GM12874 (cell line): ENCODE measurements at regions not wholly inside any gene's neighbourhood (a gene's known extent, or its start where the extent isn't known, plus 50 kb on each side); places are given as distances from the start of the nearest gene placed in this dataset.

ENCODE experiments used
- TF ChIP-seq, protein P1 (sequence below): IDR thresholded peaks from 2 replicates; pipeline ENCODE4 v1.5.1; 2011; ENCODE audit warnings: low read depth, mild to moderate bottlenecking, control low read depth, low read length, moderate library complexity; ENCODE audit not compliant: insufficient read depth

DNA sequence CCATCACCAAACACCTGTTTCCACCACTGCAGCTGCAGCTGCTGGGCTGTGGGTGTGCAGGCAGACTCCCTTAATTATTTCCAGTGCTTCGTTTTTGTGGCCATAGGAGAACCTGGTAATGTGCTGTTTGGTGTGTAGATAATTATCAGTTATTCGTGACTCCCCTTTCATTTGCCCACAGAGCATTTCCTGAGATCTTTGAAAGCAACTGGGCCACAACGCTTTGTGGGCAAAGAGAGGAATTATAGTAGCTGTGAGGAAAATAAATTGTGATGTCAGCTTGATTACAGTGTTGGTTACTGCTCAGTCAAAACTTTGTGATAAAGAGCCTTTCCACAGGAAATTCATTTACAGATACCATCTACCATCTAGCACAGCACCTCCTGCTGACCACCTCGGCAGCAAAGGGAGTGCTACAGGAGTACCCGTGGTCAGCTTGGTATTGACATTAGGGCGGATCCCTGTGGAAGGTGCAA is 193.3 kb upstream of the SLCO3A1 start:
- TF ChIP-seq, protein P1, sequence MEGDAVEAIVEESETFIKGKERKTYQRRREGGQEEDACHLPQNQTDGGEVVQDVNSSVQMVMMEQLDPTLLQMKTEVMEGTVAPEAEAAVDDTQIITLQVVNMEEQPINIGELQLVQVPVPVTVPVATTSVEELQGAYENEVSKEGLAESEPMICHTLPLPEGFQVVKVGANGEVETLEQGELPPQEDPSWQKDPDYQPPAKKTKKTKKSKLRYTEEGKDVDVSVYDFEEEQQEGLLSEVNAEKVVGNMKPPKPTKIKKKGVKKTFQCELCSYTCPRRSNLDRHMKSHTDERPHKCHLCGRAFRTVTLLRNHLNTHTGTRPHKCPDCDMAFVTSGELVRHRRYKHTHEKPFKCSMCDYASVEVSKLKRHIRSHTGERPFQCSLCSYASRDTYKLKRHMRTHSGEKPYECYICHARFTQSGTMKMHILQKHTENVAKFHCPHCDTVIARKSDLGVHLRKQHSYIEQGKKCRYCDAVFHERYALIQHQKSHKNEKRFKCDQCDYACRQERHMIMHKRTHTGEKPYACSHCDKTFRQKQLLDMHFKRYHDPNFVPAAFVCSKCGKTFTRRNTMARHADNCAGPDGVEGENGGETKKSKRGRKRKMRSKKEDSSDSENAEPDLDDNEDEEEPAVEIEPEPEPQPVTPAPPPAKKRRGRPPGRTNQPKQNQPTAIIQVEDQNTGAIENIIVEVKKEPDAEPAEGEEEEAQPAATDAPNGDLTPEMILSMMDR = no peak

DNA sequence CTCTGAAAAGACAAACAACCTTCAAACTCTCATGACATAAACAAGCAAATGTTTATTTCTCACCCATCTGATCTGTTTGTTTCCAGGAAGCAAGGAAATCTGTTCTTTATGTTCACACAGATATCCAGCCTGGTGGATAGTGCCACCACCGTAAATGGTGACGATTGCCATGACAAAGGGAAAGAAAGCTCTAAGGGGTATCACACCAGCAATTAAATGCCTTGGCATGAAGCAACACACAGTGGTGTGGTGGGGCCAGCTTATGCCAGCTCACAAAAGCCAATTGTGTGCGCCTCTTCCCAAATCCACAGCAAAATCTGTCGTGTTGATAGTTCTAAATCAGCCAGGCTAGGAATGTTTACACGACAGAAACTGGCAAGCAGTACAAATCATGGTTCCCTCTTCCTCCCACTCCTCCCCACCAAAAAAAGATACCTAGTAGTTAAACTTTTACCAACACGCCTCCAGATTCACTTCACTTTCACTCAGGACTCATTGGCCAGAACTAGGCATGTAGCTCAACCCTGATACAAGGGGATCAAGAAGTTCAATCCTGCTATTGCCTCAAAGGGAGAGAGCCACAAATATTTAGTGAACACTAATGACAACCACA is 189.2 kb upstream of the SLCO3A1 start:
- TF ChIP-seq, protein P1 = no peak

DNA sequence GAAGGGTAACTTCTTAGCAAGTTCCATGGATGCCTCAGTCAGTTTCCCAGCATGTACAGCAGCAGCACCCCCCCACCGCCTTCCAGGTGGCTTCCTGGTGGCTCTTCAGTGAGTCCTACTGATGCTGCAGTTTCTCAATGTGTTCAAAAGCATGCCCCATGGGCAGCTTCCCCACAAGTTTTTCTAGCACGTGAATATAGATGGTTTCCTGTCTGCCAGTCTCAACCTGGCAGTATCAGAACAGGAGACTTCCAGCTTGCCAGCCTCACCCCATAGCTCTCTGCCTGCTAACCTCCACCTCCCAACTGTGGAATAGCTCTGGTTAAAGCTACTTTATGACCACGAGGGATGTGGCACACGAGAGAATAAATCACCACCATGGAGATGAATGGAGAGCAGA is 188.3 kb upstream of the SLCO3A1 start:
- TF ChIP-seq, protein P1 = no peak

GRCh38 chr15:91668370-91668769 is 185.1 kb upstream of the SLCO3A1 start:
- TF ChIP-seq, protein P1 = no peak

DNA sequence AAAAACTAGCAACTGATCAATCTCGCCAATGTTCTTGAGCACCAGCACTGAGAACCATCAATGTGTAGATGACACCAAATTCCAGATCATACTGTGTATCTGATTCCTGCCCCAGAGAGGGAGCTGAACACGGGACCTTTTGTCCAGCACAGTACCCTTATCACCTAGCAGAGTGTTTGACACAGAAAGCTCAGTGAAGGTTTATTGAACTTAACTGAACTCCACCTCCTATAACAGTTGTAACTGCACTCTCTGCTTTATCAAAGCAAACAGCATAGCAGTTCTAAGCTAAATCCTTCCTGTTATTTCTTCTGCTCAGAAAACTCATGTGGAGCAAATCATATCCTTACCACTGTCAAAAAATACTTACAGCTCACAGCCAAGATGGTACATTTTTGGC is 183.4 kb upstream of the SLCO3A1 start:
- TF ChIP-seq, protein P1 = no peak

GRCh38 chr15:91678003-91678402 is 175.5 kb upstream of the SLCO3A1 start:
- TF ChIP-seq, protein P1 = no peak

DNA sequence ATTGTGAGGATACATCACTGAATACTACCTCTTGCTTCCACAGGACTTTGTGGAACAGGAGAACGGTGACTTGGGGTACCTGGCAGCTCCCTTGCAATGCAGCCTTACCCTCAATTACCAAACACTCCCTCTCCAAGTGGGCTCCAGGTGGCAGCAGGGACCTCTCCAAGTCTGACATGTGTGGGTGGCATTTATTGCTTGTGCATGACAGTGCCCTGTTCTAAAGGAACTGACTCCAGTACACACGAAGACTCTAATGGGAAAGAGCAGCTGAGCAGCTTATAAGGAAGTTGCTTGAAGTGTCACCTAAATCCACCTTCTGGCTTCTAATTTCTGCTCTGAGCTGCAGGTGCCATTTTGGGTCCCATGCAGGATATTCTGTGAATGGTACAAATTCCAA is 174.1 kb upstream of the SLCO3A1 start:
- TF ChIP-seq, protein P1 = no peak
